Activated naive CD8-positive, alpha-beta T cell treated with anti-CD3 and anti-CD28 coated beads for 36 hours (primary cell): ENCODE measurements at regions not wholly inside any gene's neighbourhood (a gene's known extent, or its start where the extent isn't known, plus 50 kb on each side); places are given as distances from the start of the nearest gene placed in this dataset.

ENCODE experiments used
- DNase-seq: peaks from one replicate; pipeline ENCODE4 v3.0.0; 2021
- H3K27ac Mint-ChIP-seq: one replicate; pipeline ENCODE4 v1.8.0; 2022; ENCODE audit warnings: mild to moderate bottlenecking, moderate library complexity, mixed read lengths
- H3K27me3 Mint-ChIP-seq: one replicate; pipeline ENCODE4 v1.8.0; 2022; ENCODE audit warnings: mild to moderate bottlenecking, mixed read lengths
- H3K36me3 Mint-ChIP-seq: one replicate; pipeline ENCODE4 v1.8.0; 2021; ENCODE audit warnings: mild to moderate bottlenecking, mixed read lengths
- H3K4me1 Mint-ChIP-seq: one replicate; pipeline ENCODE4 v1.8.0; 2021; ENCODE audit warnings: mixed read lengths
- H3K4me3 Mint-ChIP-seq: one replicate; pipeline ENCODE4 v1.8.0; 2022; ENCODE audit warnings: mild to moderate bottlenecking, moderate library complexity, mixed read lengths
- H3K9me3 Mint-ChIP-seq: one replicate; pipeline ENCODE4 v1.8.0; 2022; ENCODE audit warnings: mixed read lengths

GRCh38 chr2:10993001-10993481 is 81.3 kb downstream of the KCNF1 start:
- H3K27ac Mint-ChIP-seq: no peak overlapping the region
- no peaks in the 10 kb centered on the region for H3K36me3 Mint-ChIP-seq
- H3K4me3 Mint-ChIP-seq: no peak overlapping the region
- DNase-seq: no peak
- H3K9me3 Mint-ChIP-seq: no peaks in the 10 kb centered on the region
- no peaks in the 10 kb centered on the region for H3K27me3 Mint-ChIP-seq
- H3K4me1 Mint-ChIP-seq: no peaks in the 10 kb centered on the region

- Mint-ChIP-seq H3K4me3 (no peak overlapping the region), H3K27me3 (no peaks in the 10 kb centered on the region), H3K36me3 (no peaks in the 10 kb centered on the region), H3K9me3 (no peaks in the 10 kb centered on the region), H3K4me1 (no peaks in the 10 kb centered on the region), H3K27ac (no peak overlapping the region)
- DNase-seq: no peak
Measured at GRCh38 chr2:10995366-10995970, 83.7 kb downstream of the KCNF1 start.

- peaks cover 7% of the 10 kb centered on the region for H3K27me3 Mint-ChIP-seq
- no peak for DNase-seq
- peaks cover 1% of the 10 kb centered on the region for H3K9me3 Mint-ChIP-seq
- H3K36me3 Mint-ChIP-seq: peaks cover 2% of the 10 kb centered on the region
- H3K4me3 Mint-ChIP-seq: no peak overlapping the region
- H3K4me1 Mint-ChIP-seq: no peaks in the 10 kb centered on the region
- H3K27ac Mint-ChIP-seq: no peak overlapping the region
Measured at GRCh38 chr2:11004199-11004598, 92.5 kb downstream of the KCNF1 start.

- Mint-ChIP-seq H3K9me3 (peaks cover 3% of the 10 kb centered on the region), H3K4me3 (no peak overlapping the region)
Measured at GRCh38 chr2:11005032-11005431, 93.3 kb downstream of the KCNF1 start.

GRCh38 chr2:11006191-11006590 is 94.5 kb downstream of the KCNF1 start:
- Mint-ChIP-seq H3K4me1 (no peaks in the 10 kb centered on the region), H3K9me3 (peaks cover 12% of the 10 kb centered on the region), H3K4me3 (no peak overlapping the region)

More at GRCh38 chr2:11005032-11005431, 93.3 kb downstream of the KCNF1 start:
- Mint-ChIP-seq H3K27me3 (peaks cover 7% of the 10 kb centered on the region), H3K36me3 (peaks cover 2% of the 10 kb centered on the region), H3K27ac (no peak overlapping the region), H3K4me1 (no peaks in the 10 kb centered on the region)
- DNase-seq: no peak

GRCh38 chr2:11007331-11008264 is 95.9 kb downstream of the KCNF1 start:
- H3K9me3 Mint-ChIP-seq: peaks cover 15% of the 10 kb centered on the region
- H3K36me3 Mint-ChIP-seq: no peaks in the 10 kb centered on the region
- no peak for DNase-seq
- H3K27ac Mint-ChIP-seq: no peak overlapping the region
- H3K4me3 Mint-ChIP-seq: no peak overlapping the region
- no peaks in the 10 kb centered on the region for H3K4me1 Mint-ChIP-seq
- peaks cover 7% of the 10 kb centered on the region for H3K27me3 Mint-ChIP-seq

More at GRCh38 chr2:11006191-11006590, 94.5 kb downstream of the KCNF1 start:
- Mint-ChIP-seq H3K27ac (no peak overlapping the region), H3K27me3 (peaks cover 7% of the 10 kb centered on the region), H3K36me3 (peaks cover 2% of the 10 kb centered on the region)
- no peak for DNase-seq

- DNase-seq: no peak
- peaks cover 15% of the 10 kb centered on the region for H3K9me3 Mint-ChIP-seq
- H3K4me1 Mint-ChIP-seq: no peaks in the 10 kb centered on the region
- no peak overlapping the region for H3K4me3 Mint-ChIP-seq
- no peaks in the 10 kb centered on the region for H3K27me3 Mint-ChIP-seq
- H3K27ac Mint-ChIP-seq: no peak overlapping the region
- no peaks in the 10 kb centered on the region for H3K36me3 Mint-ChIP-seq
Measured at GRCh38 chr2:11008773-11009172, 97.0 kb downstream of the KCNF1 start.

GRCh38 chr2:11009176-11009575 is 97.4 kb downstream of the KCNF1 start:
- no peak overlapping the region for H3K4me3 Mint-ChIP-seq
- H3K27ac Mint-ChIP-seq: no peak overlapping the region
- H3K4me1 Mint-ChIP-seq: no peaks in the 10 kb centered on the region
- DNase-seq: no peak
- H3K36me3 Mint-ChIP-seq: no peaks in the 10 kb centered on the region
- H3K9me3 Mint-ChIP-seq: peaks cover 15% of the 10 kb centered on the region
- H3K27me3 Mint-ChIP-seq: no peaks in the 10 kb centered on the region

GRCh38 chr2:11009891-11010290 is 98.2 kb downstream of the KCNF1 start:
- Mint-ChIP-seq H3K36me3 (no peaks in the 10 kb centered on the region), H3K4me3 (no peak overlapping the region), H3K27ac (no peak overlapping the region), H3K4me1 (no peaks in the 10 kb centered on the region), H3K9me3 (peaks cover 15% of the 10 kb centered on the region), H3K27me3 (no peaks in the 10 kb centered on the region)
- DNase-seq: no peak

GRCh38 chr2:11011359-11011758 is 99.6 kb downstream of the KCNF1 start:
- H3K4me3 Mint-ChIP-seq: no peak overlapping the region
- H3K9me3 Mint-ChIP-seq: peaks cover 15% of the 10 kb centered on the region
- H3K4me1 Mint-ChIP-seq: no peaks in the 10 kb centered on the region
- H3K36me3 Mint-ChIP-seq: no peaks in the 10 kb centered on the region
- no peak overlapping the region for H3K27ac Mint-ChIP-seq
- no peak for DNase-seq
- peaks cover 4% of the 10 kb centered on the region for H3K27me3 Mint-ChIP-seq

GRCh38 chr2:11012131-11012693 is 100.5 kb downstream of the KCNF1 start:
- Mint-ChIP-seq H3K27me3 (peaks cover 4% of the 10 kb centered on the region), H3K4me3 (no peak overlapping the region), H3K27ac (no peak overlapping the region), H3K9me3 (peaks cover 15% of the 10 kb centered on the region), H3K36me3 (no peaks in the 10 kb centered on the region), H3K4me1 (no peaks in the 10 kb centered on the region)
- DNase-seq: no peak

- H3K27me3 Mint-ChIP-seq: peaks cover 9% of the 10 kb centered on the region
- no peak for DNase-seq
- H3K36me3 Mint-ChIP-seq: no peaks in the 10 kb centered on the region
- no peaks in the 10 kb centered on the region for H3K4me1 Mint-ChIP-seq
- H3K27ac Mint-ChIP-seq: no peak overlapping the region
- H3K9me3 Mint-ChIP-seq: peaks cover 15% of the 10 kb centered on the region
- H3K4me3 Mint-ChIP-seq: no peak overlapping the region
Measured at GRCh38 chr2:11013196-11013595, 101.5 kb downstream of the KCNF1 start.

- no peak for DNase-seq
- Mint-ChIP-seq H3K4me3 (no peak overlapping the region), H3K4me1 (no peaks in the 10 kb centered on the region), H3K27me3 (peaks cover 12% of the 10 kb centered on the region), H3K27ac (no peak overlapping the region), H3K36me3 (no peaks in the 10 kb centered on the region), H3K9me3 (peaks cover 15% of the 10 kb centered on the region)
Measured at GRCh38 chr2:11014026-11014425, 102.3 kb downstream of the KCNF1 start.

GRCh38 chr2:11016735-11017388 is 105.1 kb downstream of the KCNF1 start:
- H3K4me1 Mint-ChIP-seq: no peaks in the 10 kb centered on the region
- H3K4me3 Mint-ChIP-seq: no peak overlapping the region
- no peaks in the 10 kb centered on the region for H3K36me3 Mint-ChIP-seq
- H3K27ac Mint-ChIP-seq: no peak overlapping the region
- H3K9me3 Mint-ChIP-seq: no peaks in the 10 kb centered on the region
- H3K27me3 Mint-ChIP-seq: peaks cover 15% of the 10 kb centered on the region
- no peak for DNase-seq

- no peaks in the 10 kb centered on the region for H3K9me3 Mint-ChIP-seq
- H3K36me3 Mint-ChIP-seq: no peaks in the 10 kb centered on the region
- no peak for DNase-seq
- H3K27ac Mint-ChIP-seq: no peak overlapping the region
- no peak overlapping the region for H3K4me3 Mint-ChIP-seq
- peaks cover 18% of the 10 kb centered on the region for H3K27me3 Mint-ChIP-seq
- H3K4me1 Mint-ChIP-seq: no peaks in the 10 kb centered on the region
Measured at GRCh38 chr2:11017921-11018320, 106.2 kb downstream of the KCNF1 start.
